C4-2B (cell line): ENCODE measurements at regions not wholly inside any gene's neighbourhood (a gene's known extent, or its start where the extent isn't known, plus 50 kb on each side); places are given as distances from the start of the nearest gene placed in this dataset.

Source experiments
- ZFX ChIP-seq: fragments of 450-650 bp; IDR thresholded peaks from 2 replicates; pipeline ENCODE4 v1.6.1; 2017
- TF ChIP-seq, protein P1 (sequence below): fragments of 450-650 bp; conservative IDR thresholded peaks from 2 replicates; pipeline ENCODE4 v1.5.1; 2017; ENCODE audit warnings: mild to moderate bottlenecking

DNA sequence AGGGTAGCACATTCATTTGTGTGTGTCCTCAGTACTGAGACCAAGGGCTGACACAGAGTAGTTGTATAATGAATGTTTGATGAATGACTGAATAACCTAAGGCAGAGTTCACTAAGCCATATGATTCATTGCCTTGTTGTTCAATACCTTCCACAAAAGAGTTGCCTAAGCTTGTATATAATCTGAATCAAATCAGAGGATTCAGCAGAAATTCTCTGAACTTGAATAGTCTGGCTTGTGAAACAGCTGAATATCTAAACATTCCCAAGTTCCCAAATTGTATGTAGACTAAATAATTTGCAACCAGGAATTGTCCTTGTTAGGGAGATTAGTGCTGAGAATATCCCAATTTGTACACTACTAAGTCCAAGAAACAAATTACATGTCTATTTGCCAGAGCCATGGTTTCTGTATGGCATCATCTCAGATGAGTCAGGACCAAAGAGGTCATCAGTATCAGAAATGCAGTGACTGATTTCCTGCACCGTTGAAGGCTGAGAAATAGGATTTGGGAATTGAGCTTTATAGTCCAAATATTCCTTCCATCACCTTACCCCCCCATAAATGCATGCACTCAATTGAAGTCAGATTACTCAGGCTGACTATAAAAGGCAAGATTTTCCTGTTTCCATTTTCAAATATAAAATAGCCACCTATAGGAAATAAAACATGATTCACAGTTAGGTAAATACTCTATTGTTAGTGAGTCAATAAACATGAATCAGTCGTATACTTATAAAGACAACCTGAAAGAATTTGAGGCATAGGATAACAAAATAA, 168.7 kb downstream of the PHLDA1 start:
- TF ChIP-seq, protein P1, sequence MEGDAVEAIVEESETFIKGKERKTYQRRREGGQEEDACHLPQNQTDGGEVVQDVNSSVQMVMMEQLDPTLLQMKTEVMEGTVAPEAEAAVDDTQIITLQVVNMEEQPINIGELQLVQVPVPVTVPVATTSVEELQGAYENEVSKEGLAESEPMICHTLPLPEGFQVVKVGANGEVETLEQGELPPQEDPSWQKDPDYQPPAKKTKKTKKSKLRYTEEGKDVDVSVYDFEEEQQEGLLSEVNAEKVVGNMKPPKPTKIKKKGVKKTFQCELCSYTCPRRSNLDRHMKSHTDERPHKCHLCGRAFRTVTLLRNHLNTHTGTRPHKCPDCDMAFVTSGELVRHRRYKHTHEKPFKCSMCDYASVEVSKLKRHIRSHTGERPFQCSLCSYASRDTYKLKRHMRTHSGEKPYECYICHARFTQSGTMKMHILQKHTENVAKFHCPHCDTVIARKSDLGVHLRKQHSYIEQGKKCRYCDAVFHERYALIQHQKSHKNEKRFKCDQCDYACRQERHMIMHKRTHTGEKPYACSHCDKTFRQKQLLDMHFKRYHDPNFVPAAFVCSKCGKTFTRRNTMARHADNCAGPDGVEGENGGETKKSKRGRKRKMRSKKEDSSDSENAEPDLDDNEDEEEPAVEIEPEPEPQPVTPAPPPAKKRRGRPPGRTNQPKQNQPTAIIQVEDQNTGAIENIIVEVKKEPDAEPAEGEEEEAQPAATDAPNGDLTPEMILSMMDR: no peak
- TF ChIP-seq ZFX: no peak
